GM18511 (cell line): ENCODE measurements at regions not wholly inside any gene's neighbourhood (a gene's known extent, or its start where the extent isn't known, plus 50 kb on each side); places are given as distances from the start of the nearest gene placed in this dataset.

Experiments used
- ATAC-seq: cut with Tn5 transposase; IDR thresholded peaks from one replicate; pipeline ENCODE4 v1.9.1; 2021; ENCODE audit warnings: mild to moderate bottlenecking, moderate library complexity; ENCODE audit not compliant: unreplicated experiment

- no peak for ATAC-seq
Measured at GRCh38 chr9:101792475-101792874, 54.0 kb upstream of the GRIN3A start.

GRCh38 chr9:101791938-101792337 lies 53.5 kb upstream of the GRIN3A start:
- no peak for ATAC-seq

- no peak for ATAC-seq
Measured at GRCh38 chr9:101791533-101791932, 53.1 kb upstream of the GRIN3A start.
